SK-N-MC (cell line): ENCODE measurements at regions not wholly inside any gene's neighbourhood (a gene's known extent, or its start where the extent isn't known, plus 50 kb on each side); places are given as distances from the start of the nearest gene placed in this dataset.

Experiments
- EZH2 ChIP-seq: fragments of 200-600 bp; sonication (generic); IDR thresholded peaks from one replicate; pipeline ENCODE4 v1.6.1; 2017; ENCODE audit warnings: antibody characterized with exemption
- POLR2AphosphoS5 ChIP-seq: IDR thresholded peaks from 2 replicates; pipeline ENCODE4 v1.6.1; 2012; ENCODE audit warnings: mild to moderate bottlenecking, low read depth, low read length, borderline replicate concordance

GRCh38 chr4:58261526-58261925, 1151.3 kb upstream of the IGFBP7 start:
- TF ChIP-seq EZH2 (no peak), POLR2AphosphoS5 (no peak)
